ENCODE measurements at regions not wholly inside any gene's neighbourhood (a gene's known extent, or its start where the extent isn't known, plus 50 kb on each side); places are given as distances from the start of the nearest gene placed in this dataset.

DNA sequence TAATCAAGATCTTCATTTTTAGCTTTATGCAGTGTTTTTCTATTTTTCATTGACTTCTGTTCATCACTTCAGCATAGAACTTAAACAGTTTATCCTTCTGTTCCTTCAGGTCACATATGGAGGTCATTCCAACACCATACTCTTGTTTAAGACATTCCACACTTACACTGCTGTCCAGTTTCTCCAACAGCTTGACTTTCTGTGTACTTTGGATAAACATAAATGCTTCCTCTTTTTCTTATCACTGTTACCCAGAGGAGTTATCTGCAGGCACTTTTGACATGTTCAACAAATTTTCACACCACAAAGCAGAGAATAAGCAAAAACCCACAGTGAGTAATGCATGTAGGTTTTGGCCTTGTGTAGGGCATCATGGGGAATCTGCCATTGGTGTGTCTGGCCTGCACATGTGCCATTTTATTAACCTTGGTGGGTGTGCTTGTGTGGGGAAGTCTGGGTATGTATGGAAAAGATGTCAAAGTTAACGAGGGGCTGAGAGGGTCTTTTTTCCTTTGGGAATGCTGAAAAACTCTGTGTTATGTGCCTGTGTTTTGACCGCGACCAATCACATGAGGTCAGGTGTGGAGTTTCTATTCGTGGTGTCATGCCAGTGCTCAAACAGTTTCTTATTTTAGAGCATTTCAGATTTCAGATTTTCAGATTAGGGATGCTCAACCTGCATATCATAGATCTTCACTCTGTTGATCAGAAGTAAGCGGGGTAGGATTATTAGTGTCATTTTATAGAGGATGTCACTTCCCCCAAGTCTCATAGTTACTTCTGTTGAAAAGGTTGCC, 53.9 kb upstream of the ACVR1 start:
- Histone ChIP-seq H3K9me2 (replicated peaks; ENCODE audit: insufficient read depth, low read length) (no peaks in the 10 kb centered on the region), H3K4me2 (ENCODE audit: low read depth, low read length, poor library complexity, severe bottlenecking) (no peak overlapping the region), H4K20me1 (ENCODE audit: low read depth, low read length) (no peaks in the 10 kb centered on the region), H3K79me2 (ENCODE audit: insufficient read depth, low read length) (no peaks in the 10 kb centered on the region), H3K9me3 (ENCODE audit: insufficient read depth, low read length) (no peaks in the 10 kb centered on the region), H3K27me3 (ENCODE audit: low read length) (no peaks in the 10 kb centered on the region), H3K27ac (ENCODE audit: low read depth, low read length) (no peak overlapping the region), H3K36me3 (ENCODE audit: low read length) (no peaks in the 10 kb centered on the region), H3K9ac (ENCODE audit: low read length) (no peak overlapping the region), H3K4me3 (ENCODE audit: insufficient read depth, low read length, poor library complexity, severe bottlenecking) (no peak overlapping the region), H2AFZ (ENCODE audit: low read depth, low read length, severe bottlenecking) (no peak overlapping the region), H3F3A (ENCODE audit: insufficient read depth) (no peaks in the 10 kb centered on the region)
- no peak for TF ChIP-seq EZH2phosphoT487 (conservative IDR thresholded peaks at IDR 0.05; ENCODE audit: low read length)
- no peak for TF ChIP-seq CTCF (IDR thresholded peaks at IDR 0.05; ENCODE audit: insufficient read depth, low read length, poor library complexity, severe bottlenecking)

DNA sequence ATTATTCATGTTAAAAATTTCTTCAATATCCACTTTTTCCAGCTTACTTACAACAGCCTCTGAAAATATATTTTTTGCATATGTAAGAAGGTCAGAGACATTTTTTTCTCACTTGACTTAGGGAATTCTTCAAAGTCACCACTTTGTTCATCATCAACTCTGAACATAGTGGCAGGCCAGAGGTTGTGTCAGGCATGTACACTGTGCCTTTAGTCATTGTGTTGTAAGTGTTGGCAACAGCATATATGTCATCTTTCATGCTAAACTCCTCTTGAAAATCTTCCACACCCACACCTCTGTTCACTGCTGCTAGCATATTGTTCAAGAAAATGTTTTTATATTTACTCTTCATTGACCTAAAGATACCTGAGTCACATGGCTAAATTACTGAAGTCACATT, 52.2 kb upstream of the ACVR1 start:
- H3F3A ChIP-seq (ENCODE audit: insufficient read depth): no peaks in the 10 kb centered on the region
- H3K27ac ChIP-seq (ENCODE audit: low read depth, low read length): no peak overlapping the region
- no peaks in the 10 kb centered on the region for H3K79me2 ChIP-seq (ENCODE audit: insufficient read depth, low read length)
- no peaks in the 10 kb centered on the region for H3K9me3 ChIP-seq (ENCODE audit: insufficient read depth, low read length)
- H3K4me2 ChIP-seq (ENCODE audit: low read depth, low read length, poor library complexity, severe bottlenecking): no peak overlapping the region
- H2AFZ ChIP-seq (ENCODE audit: low read depth, low read length, severe bottlenecking): no peak overlapping the region
- no peak overlapping the region for H3K9ac ChIP-seq (ENCODE audit: low read length)
- TF ChIP-seq EZH2phosphoT487 (conservative IDR thresholded peaks at IDR 0.05; ENCODE audit: low read length) (no peak), CTCF (IDR thresholded peaks at IDR 0.05; ENCODE audit: insufficient read depth, low read length, poor library complexity, severe bottlenecking) (no peak)
- H3K9me2 ChIP-seq (replicated peaks; ENCODE audit: insufficient read depth, low read length): no peaks in the 10 kb centered on the region
- no peaks in the 10 kb centered on the region for H3K36me3 ChIP-seq (ENCODE audit: low read length)
- H3K4me3 ChIP-seq (ENCODE audit: insufficient read depth, low read length, poor library complexity, severe bottlenecking): no peak overlapping the region
- no peaks in the 10 kb centered on the region for H3K27me3 ChIP-seq (ENCODE audit: low read length)
- H4K20me1 ChIP-seq (ENCODE audit: low read depth, low read length): no peaks in the 10 kb centered on the region

GRCh38 chr2:157927155-157927554, 51.0 kb upstream of the ACVR1 start:
- no peaks in the 10 kb centered on the region for H3K9me3 ChIP-seq (ENCODE audit: insufficient read depth, low read length)
- H3K27me3 ChIP-seq (ENCODE audit: low read length): no peaks in the 10 kb centered on the region
- H3K36me3 ChIP-seq (ENCODE audit: low read length): no peaks in the 10 kb centered on the region
- no peaks in the 10 kb centered on the region for H3F3A ChIP-seq (ENCODE audit: insufficient read depth)
- no peaks in the 10 kb centered on the region for H4K20me1 ChIP-seq (ENCODE audit: low read depth, low read length)
- no peaks in the 10 kb centered on the region for H3K79me2 ChIP-seq (ENCODE audit: insufficient read depth, low read length)
- H3K9ac ChIP-seq (ENCODE audit: low read length): no peak overlapping the region
- H2AFZ ChIP-seq (ENCODE audit: low read depth, low read length, severe bottlenecking): no peak overlapping the region
- H3K4me3 ChIP-seq (ENCODE audit: insufficient read depth, low read length, poor library complexity, severe bottlenecking): no peak overlapping the region
- H3K27ac ChIP-seq (ENCODE audit: low read depth, low read length): no peak overlapping the region
- TF ChIP-seq CTCF (IDR thresholded peaks at IDR 0.05; ENCODE audit: insufficient read depth, low read length, poor library complexity, severe bottlenecking) (no peak), EZH2phosphoT487 (conservative IDR thresholded peaks at IDR 0.05; ENCODE audit: low read length) (no peak)
- no peak overlapping the region for H3K4me2 ChIP-seq (ENCODE audit: low read depth, low read length, poor library complexity, severe bottlenecking)
- no peaks in the 10 kb centered on the region for H3K9me2 ChIP-seq (replicated peaks; ENCODE audit: insufficient read depth, low read length)

Data from SU-DHL-6 (cell line).